Suprapubic skin (tissue), 4 donors: ENCODE measurements at regions not wholly inside any gene's neighbourhood (a gene's known extent, or its start where the extent isn't known, plus 50 kb on each side); places are given as distances from the start of the nearest gene placed in this dataset.
"Not testable (repeated sequence)": the region's sequence is repeated elsewhere in the genome, so short reads cannot be mapped to it uniquely, and the experiment has no call there.

Source experiments
- DNase-seq, 2 donors: peaks; one replicate each; pipeline ENCODE4 v3.0.0-alpha.2; 2019; ENCODE audit warnings: low spot score in 2 of 2
- H3K27ac ChIP-seq: fragments of 200-600 bp; sonication (generic); one replicate; pipeline ENCODE4 v1.5.1; 2019
- H3K27me3 ChIP-seq: fragments of 200-600 bp; sonication (generic); one replicate; pipeline ENCODE4 v1.5.1; 2019
- H3K36me3 ChIP-seq: fragments of 200-600 bp; sonication (generic); one replicate; pipeline ENCODE4 v1.5.1; 2019
- H3K4me1 ChIP-seq: fragments of 200-600 bp; sonication (generic); one replicate; pipeline ENCODE4 v1.5.1; 2019
- H3K4me3 ChIP-seq: fragments of 200-600 bp; sonication (generic); one replicate; pipeline ENCODE4 v1.5.1; 2019; ENCODE audit warnings: mild to moderate bottlenecking
- H3K9me3 ChIP-seq: fragments of 200-600 bp; sonication (generic); one replicate; pipeline ENCODE4 v1.5.1; 2019
- EP300 ChIP-seq: sonication (generic); formaldehyde crosslinking; IDR thresholded peaks from one replicate; pipeline ENCODE4 v1.6.1; 2017; ENCODE audit warnings: antibody characterized with exemption
- POLR2A ChIP-seq, 2 donors: fragments of 450-650 bp; IDR thresholded peaks; one replicate each; pipeline ENCODE4 v1.6.1; 2017; ENCODE audit warnings: antibody characterized with exemption in 2 of 2, mild to moderate bottlenecking in 2 of 2, moderate library complexity in 2 of 2
- POLR2AphosphoS5 ChIP-seq, 3 donors: sonication (generic); formaldehyde crosslinking; IDR thresholded peaks; one replicate each; pipeline ENCODE4 v1.6.1; 2017; ENCODE audit warnings: antibody characterized with exemption in 3 of 3
- WGBS: methylation state at CpG from one replicate; pipeline ENCODE4 v1.1.5; 2018; 5-methylcytosine and 5-hydroxymethylcytosine counted together
- TF ChIP-seq, protein P1 (sequence below), 2 donors: fragments of 200-600 bp in 1 of 2; fragments of 450-650 bp in 1 of 2; sonication (generic) in 1 of 2; IDR thresholded peaks; one replicate each; pipeline ENCODE4 v1.5.1; 2016 to 2019; ENCODE audit warnings: antibody characterized with exemption in 2 of 2, mild to moderate bottlenecking in 1 of 2, moderate library complexity in 1 of 2

DNA sequence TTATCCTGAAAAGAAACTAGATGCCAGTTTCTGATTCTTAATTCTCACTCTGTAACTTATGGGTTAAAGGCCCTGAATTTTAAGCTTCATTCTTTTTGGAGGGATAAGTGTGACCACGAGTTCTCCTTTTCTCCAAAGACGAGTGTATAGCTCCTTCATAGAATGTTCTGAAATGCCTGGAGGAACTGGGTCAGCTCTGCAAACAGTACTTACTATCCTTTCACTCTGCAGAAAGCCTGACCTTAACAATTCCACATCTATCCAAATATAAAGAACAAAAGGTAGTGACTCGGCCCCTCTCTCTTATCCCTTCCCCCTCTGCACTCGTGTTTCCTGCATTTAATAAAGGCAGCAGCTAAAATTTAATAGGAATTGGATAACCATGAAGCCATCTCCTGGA, 150.5 kb downstream of the LYPLAL1 start:
- no peaks in the 10 kb centered on the region for H3K9me3 ChIP-seq
- H3K4me3 ChIP-seq: no peak overlapping the region
- H3K27me3 ChIP-seq: no peaks in the 10 kb centered on the region
- H3K4me1 ChIP-seq: no peaks in the 10 kb centered on the region
- no peak for TF ChIP-seq POLR2A (IDR thresholded peaks at IDR 0.05)
- no peak for TF ChIP-seq POLR2AphosphoS5 (IDR thresholded peaks at IDR 0.05)
- TF ChIP-seq EP300: no peak
- TF ChIP-seq, protein P1, sequence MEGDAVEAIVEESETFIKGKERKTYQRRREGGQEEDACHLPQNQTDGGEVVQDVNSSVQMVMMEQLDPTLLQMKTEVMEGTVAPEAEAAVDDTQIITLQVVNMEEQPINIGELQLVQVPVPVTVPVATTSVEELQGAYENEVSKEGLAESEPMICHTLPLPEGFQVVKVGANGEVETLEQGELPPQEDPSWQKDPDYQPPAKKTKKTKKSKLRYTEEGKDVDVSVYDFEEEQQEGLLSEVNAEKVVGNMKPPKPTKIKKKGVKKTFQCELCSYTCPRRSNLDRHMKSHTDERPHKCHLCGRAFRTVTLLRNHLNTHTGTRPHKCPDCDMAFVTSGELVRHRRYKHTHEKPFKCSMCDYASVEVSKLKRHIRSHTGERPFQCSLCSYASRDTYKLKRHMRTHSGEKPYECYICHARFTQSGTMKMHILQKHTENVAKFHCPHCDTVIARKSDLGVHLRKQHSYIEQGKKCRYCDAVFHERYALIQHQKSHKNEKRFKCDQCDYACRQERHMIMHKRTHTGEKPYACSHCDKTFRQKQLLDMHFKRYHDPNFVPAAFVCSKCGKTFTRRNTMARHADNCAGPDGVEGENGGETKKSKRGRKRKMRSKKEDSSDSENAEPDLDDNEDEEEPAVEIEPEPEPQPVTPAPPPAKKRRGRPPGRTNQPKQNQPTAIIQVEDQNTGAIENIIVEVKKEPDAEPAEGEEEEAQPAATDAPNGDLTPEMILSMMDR (IDR thresholded peaks at IDR 0.05): no peak
- no peaks in the 10 kb centered on the region for H3K36me3 ChIP-seq
- DNase-seq: no peak
- no peak overlapping the region for H3K27ac ChIP-seq
- WGBS: 38% methylated on average over 4 of the region's 4 CpGs

DNA sequence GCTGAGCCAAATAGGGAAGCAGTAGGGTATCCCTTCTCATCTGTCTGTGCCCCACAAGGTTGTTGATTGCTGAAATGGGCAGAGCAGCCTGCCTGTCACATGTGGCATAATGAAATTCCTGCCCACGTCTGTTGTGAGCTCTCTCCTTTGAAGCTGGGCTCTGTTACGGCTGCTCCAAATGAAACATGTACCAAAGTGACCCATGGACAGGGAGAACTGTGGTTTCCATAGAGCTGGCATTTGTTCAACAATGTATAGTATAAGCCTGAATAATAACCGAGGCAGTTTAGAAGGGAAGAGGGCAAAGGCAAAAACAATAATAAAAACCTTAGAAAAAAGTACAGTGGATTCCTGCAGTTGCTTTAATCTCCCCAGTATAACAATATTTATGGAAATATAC, 149.7 kb downstream of the LYPLAL1 start:
- WGBS: 78% methylated on average over 3 of the region's 3 CpGs
- TF ChIP-seq POLR2AphosphoS5 (IDR thresholded peaks at IDR 0.05) (no peak), POLR2A (IDR thresholded peaks at IDR 0.05) (no peak), EP300 (no peak)
- TF ChIP-seq, protein P1 (IDR thresholded peaks at IDR 0.05): no peak
- Histone ChIP-seq H3K27ac (no peak overlapping the region), H3K36me3 (no peaks in the 10 kb centered on the region), H3K27me3 (no peaks in the 10 kb centered on the region), H3K9me3 (no peaks in the 10 kb centered on the region), H3K4me3 (no peak overlapping the region), H3K4me1 (no peaks in the 10 kb centered on the region)
- DNase-seq: no peak

DNA sequence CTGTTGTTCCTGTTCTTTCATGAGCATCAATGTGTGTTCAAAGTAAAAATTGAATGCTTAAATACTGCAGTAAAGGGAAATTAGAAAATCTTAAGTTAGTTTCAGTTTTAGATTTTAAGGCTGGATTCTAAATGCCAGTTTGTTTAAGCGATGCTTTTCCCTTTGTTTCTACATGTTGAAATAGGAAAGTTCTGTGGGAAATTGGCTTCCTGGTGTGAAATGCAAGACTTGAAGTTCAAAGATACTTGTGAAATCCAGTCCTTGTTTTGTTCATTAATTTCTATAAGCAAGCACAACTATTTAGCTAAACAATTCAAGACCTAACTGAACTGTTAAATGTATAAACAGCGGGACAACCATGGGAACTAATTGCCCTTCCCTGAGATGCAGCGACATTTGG, 149.1 kb downstream of the LYPLAL1 start:
- WGBS: 85% methylated on average over 3 of the region's 3 CpGs
- Histone ChIP-seq H3K27me3 (no peaks in the 10 kb centered on the region), H3K9me3 (no peaks in the 10 kb centered on the region), H3K4me1 (no peaks in the 10 kb centered on the region), H3K36me3 (no peaks in the 10 kb centered on the region), H3K27ac (no peak overlapping the region), H3K4me3 (no peak overlapping the region)
- no peak for DNase-seq
- no peak for TF ChIP-seq POLR2AphosphoS5 (IDR thresholded peaks at IDR 0.05)
- TF ChIP-seq, protein P1 (IDR thresholded peaks at IDR 0.05): no peak
- TF ChIP-seq EP300: no peak
- no peak for TF ChIP-seq POLR2A (IDR thresholded peaks at IDR 0.05)

DNA sequence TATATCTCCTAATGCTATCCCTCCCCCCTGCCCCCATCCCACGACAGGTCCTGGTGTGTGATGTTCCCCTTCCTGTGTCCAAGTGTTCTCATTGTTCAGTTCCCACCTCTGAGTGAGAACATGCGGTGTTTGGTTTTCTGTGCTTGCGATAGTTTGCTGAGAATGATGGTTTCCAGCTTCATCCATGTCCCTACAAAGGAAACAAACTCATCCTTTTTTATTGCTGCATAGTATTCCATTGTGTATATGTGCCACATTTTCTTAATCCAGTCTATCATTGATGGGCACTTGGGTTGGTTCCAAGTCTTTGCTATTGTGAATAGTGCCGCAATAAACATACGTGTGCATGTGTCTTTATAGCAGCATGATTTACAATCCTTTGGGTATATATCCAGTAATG, 146.9 kb downstream of the LYPLAL1 start:
- H3K4me3 ChIP-seq, H3K36me3 ChIP-seq, DNase-seq, H3K27me3 ChIP-seq, H3K27ac ChIP-seq, H3K9me3 ChIP-seq, H3K4me1 ChIP-seq: not testable (repeated sequence)
- 98% methylated on average over 5 of the region's 5 CpGs for WGBS

DNA sequence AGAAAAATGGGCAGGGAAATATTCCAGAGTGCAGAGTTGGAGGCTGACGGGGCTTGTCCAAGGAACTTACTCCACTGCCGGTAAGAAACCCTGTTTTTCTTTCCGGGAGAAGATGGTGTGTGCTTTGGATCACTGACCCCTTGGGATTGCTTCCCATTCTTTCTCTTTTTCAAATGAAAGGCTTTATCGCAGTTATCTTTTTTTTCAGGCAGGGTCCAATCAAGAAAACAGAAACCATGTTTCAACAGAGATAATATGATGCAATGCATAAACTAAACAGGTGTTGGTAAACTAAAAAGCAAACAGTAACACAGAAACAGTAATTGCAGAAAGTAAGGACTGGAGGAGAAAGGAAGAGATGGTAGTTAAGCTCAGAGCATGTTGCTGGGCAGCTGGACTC, 145.1 kb downstream of the LYPLAL1 start:
- 90% methylated on average over 4 of the region's 4 CpGs for WGBS
- Histone ChIP-seq H3K36me3 (no peaks in the 10 kb centered on the region), H3K4me3 (no peak overlapping the region)

More for the DNA sequence above, 145.1 kb downstream of the LYPLAL1 start:
- no peak for DNase-seq
- TF ChIP-seq POLR2AphosphoS5 (IDR thresholded peaks at IDR 0.05) (no peak), EP300 (no peak), POLR2A (IDR thresholded peaks at IDR 0.05) (no peak)
- TF ChIP-seq, protein P1 (IDR thresholded peaks at IDR 0.05): no peak
- Histone ChIP-seq H3K27me3 (no peaks in the 10 kb centered on the region), H3K9me3 (no peaks in the 10 kb centered on the region), H3K27ac (no peak overlapping the region), H3K4me1 (no peaks in the 10 kb centered on the region)
